ENCODE measurements at regions not wholly inside any gene's neighbourhood (a gene's known extent, or its start where the extent isn't known, plus 50 kb on each side); places are given as distances from the start of the nearest gene placed in this dataset.
"Not testable (repeated sequence)": the region's sequence is repeated elsewhere in the genome, so short reads cannot be mapped to it uniquely, and the experiment has no call there.

DNA sequence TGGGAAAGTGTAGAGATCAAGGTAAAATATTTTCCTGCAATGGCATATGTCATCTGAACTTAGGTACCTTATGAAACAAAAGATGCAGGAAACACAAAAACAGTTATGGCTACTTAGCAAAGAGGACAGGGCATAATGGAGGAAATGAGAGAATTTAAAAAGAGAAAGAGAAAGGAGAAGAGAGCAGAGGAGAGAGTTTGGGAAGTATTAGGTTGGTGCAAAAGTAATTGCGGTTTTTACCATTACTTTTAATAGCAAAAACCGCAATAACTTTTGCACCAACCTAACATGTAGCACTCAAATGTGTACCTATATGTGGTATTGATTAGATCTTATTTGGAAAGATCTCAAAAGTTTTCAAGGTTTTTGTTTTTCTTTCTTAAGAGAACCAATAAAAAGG lies 160.1 kb upstream of the ACTBL2 start:
- DNase-seq: no peak

DNA sequence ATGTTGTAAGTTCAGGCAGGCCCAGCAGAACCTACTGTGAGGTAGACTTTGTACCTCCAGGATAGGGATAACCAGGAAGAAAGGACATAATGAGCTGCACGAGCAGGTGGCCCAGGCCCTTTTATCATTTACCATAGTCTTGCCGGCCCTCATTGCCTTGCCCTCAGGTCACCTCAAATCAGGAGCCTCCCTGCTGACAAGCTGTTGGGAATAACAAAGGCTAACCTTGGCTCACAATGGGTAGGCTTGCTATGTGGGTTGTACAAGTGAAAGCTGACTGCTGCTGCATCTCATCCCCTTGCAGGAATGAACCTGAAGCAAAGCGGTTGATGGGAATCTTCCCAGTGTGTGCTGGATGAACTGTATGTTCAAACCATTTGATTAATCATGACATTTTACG lies 159.5 kb upstream of the ACTBL2 start:
- DNase-seq: no peak

DNA sequence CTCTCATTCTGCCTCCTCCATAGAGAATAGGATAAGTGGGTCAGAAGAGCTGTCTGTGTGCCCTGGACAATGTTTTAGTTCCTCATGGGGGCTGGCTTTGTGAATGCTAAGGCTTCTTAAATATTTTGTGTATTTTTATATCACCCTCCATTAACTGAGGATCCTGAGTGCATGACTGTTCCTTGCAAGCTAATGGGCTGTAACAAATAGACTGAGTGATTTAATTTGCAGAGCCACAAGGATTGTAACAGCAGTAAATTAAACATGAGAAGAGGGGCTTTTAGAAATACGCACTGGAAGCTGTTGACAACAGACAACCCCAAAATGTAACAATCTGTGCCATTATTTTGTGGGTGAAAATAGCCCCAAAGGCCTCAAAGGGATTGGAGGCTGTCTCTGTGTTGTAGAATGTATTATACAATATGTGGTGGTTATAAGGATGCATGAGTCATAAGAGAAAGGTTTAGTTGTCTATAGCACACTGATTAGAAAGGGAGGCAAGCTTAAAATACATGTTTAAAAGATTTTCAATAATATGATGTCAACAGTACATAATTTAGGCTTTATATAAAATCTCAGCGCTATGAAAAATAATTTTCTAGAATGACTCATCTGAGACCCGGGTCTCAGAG lies 152.7 kb upstream of the ACTBL2 start:
- DNase-seq: no peak

DNA sequence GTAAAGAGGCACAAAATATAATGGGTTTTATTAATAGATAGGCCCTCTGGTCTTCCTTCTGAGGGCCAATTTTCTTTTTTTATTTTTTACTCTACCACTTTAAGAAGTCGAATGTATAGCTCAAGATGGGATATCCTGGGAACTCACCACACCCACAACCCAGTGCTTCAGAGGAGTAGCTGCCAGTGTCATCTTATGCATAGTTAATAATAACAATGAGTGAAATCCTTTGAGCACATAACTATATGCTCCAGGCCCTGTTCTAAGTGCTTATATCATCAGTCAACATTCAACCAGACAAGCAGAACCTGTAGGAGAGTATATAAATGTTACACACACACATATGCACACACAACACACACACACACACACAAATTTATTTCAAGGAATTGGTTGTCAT lies 150.3 kb upstream of the ACTBL2 start:
- no peak for DNase-seq

DNA sequence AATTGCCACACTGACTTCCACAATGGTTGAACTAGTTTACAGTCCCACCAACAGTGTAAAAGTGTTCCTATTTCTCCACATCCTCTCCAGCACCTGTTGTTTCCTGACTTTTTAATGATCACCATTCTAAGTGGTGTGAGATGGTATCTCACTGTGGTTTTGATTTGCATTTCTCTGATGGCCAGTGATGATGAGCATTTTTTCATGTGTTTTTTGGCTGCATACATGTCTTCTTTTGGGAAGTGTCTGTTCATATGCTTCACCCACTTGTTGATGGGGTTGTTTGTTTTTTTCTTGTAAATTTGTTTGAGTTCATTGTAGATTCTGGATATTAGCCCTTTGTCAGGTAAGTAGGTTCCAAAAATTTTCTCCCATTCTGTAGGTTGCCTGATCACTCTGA lies 148.5 kb upstream of the ACTBL2 start:
- DNase-seq: not testable (repeated sequence)

DNA sequence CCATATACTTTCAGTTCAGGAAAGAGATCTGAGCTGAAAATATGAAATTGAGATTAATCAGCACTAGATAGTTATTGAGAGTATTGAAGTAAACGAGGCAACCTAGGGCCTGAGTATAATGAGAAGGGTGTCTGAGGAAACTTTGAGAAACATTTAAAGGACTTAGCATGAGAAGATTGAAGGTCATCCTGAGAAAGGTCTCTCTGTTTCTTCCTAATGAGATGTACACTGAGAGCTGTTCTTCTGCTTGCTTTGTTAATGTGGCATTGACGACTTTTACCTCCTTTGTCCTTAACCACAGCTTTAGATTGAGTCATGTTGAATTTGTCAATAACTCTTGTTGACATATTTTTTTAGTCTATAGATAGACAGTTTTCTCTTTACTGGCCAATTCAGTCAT lies 145.1 kb upstream of the ACTBL2 start:
- DNase-seq: no peak

DNA sequence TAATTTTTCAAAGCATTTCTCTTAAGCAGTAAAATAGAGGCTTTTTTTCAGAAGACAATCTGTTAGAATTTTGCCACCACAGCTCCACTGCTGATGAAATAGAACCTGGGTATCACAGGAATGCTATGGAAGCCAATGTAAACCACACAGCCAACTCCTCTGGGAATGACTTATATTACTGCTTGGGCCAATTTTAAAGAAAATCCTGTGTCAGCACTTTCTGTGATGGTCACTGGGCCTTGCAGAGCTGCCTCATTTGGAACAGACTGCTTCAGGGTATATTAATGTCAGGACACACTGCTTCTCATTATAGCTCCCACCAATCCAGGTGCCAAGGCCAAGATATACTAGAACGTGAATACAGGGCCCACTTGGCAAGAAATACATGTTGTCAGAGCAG lies 144.1 kb upstream of the ACTBL2 start:
- no peak for DNase-seq

DNA sequence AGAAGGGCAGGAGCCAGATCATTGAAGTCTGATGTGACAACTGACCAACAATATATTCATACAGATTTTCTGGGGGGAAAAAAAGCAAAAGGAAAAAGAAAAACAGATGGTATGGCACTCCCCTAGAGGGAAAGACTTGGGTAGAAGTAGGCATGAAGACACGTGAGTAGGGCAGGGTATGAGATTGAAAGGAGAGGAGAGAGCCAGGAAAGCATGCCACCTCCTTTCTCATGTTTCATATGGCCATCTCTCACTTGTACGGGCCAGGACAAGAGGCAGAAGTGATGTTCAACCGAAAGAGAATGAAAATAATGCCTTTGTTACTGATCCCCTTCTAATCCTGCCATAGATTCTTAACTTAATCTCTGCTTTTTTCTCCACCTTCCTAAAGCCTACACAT lies 139.0 kb upstream of the ACTBL2 start:
- DNase-seq: no peak

DNA sequence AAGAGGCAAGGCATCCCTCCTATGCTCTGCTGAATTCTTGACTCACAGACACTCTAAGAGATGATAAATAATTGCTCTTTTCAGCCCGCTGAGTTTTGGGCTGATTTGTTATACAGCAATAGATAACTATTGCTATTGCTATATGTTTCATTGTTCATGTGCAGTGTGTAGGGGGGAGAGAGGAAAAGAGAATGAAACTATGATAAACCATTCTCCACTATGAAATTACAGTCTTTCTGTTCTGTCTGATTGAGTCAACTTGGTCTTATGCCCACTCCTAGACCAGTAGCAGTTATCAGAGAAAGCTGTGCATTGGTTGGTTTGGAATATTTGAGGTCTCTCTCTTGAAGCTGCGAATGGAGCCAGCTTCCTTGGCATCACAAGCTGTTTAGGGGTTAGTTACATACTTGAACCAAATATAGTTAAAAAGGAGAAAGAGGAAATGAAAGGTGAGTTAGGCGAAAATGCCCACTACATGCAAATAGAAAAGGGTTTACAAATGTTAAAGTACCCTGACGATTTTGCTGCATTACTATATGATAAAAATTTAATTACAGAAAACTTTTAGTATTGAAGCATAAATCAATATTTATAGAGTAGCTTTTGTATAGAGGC lies 136.3 kb upstream of the ACTBL2 start:
- no peak for DNase-seq

DNA sequence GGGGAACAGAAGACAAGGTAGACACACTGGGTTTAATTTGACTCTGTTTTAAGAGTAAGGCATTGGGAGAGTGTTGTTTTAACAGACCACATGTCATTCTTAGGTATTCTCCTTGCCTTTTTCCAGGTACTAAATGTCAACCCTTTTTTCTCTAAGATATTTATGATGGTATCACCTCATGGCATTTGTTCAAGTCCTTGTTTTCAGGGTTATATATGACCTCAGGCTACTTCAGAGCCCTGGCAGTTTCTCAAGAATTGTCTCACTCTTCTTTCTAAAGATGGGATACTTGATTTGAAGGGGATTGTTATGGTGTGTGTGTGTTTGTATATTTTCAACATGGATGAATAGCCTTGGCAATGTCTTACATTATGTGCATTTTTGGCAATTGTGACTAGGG lies 131.1 kb upstream of the ACTBL2 start:
- no peak for DNase-seq

DNA sequence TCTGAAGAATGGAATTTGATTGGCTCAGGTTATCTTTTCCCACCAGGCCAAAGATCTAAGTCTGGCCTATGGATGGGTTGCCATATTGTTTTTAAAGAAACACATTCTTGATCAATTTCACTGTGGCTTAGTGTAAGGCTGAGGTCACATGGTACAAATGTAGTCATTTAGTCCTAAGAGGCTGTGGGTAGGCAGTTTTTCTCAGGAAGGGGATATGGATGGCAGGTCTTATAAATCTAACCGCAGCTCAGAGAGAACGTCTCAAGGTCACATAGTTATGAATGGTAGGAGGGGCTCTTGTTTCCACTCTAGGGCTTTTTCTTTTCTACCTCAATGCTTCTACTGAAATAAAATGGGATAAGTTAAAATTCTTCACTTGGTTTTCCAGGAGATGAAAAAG lies 128.6 kb upstream of the ACTBL2 start:
- no peak for DNase-seq

DNA sequence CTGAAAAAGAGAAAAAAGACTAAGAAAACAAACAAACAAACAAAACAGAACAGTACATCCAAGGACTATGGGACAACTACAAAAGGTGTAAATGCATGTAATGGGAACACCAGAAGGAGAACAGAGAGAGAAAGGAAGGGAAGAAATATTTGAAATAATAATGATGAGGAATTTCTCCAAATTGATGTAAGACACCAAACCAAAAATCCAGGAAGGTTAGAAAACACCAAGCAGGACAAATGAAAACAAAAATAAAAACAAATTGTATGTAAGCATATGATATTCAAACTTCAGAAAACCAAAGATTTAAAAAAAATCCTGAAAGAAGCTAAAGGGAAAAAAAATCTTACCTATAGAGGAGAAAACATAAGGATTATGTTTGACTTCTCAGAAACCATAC lies 125.9 kb upstream of the ACTBL2 start:
- no peak for DNase-seq

DNA sequence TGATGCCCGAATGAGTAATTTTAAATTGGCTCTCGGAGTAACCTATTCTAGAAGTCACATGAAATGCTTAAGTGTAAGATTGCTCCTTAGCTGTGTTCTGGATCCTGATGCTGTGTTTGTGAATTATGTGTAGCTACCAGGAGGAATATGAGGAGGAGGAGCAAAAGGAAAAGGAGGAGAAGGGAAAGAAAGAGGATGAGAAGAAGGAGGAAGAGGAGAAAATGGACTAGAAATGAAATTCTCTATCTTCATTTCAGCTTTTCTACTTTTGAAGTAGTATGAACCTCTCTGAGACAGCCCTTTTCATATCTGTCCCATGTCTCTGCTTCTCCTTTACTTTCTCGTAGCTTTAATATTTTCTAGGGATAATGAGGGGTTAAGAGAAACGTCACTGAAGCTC lies 119.4 kb upstream of the ACTBL2 start:
- no peak for DNase-seq

DNA sequence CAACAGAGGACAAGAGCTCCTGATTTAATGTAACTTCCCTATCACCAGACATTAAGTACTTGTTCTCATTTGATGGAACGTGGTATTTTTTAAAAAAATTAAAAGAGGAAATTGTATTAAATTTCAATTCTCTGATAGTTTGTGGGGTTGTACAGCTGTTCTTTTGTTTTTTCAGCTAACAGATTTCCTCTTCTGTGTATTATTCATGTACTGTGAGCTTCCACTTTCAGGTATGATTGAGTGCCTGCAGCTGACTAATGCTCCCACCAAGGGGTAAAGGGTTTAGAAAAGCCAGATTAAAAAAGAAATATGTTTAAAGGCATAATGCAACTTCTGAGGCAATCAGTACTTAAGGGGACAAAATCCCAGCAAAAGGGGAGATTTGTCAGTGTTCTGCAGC lies 117.7 kb upstream of the ACTBL2 start:
- DNase-seq: no peak

DNA sequence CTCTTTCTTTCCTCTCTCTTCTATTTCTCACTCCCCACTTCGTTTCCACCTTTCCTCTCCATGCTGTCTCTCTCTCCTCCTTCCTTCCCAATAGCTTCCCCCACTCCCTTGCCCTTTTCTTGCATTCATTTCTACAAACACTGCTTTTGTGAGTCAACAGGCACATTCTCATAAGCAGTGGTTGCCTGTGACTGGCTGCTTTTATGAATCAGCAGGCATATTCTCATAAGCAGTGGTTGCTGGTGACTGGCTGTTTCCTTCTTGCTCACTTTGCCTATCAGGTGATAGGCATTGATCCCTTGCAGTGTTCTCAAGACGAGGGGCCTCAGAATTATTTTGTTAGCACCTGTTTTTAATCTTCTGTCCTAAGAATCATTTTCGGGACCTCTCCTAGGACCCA lies 116.1 kb upstream of the ACTBL2 start:
- DNase-seq: no peak

DNA sequence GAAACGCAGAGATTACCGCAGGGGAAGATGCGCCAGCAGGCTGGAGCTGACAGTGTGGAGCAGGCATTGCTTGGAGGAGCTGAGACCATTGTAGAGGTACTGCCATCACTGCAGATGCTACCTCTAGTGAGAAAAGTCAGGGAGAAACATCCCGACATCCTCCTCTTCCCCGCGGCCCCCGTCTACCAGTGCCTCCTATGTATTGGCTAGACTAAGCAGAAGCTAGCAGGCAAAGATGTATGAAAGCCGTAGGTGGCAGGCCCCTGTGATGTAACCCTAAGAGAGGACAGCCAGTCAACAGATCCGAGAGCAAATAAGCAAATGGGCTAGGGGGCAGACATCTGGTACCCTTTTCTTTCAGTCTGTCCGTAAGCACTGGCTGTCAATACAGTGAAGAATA lies 115.5 kb upstream of the ACTBL2 start:
- DNase-seq: no peak

DNA sequence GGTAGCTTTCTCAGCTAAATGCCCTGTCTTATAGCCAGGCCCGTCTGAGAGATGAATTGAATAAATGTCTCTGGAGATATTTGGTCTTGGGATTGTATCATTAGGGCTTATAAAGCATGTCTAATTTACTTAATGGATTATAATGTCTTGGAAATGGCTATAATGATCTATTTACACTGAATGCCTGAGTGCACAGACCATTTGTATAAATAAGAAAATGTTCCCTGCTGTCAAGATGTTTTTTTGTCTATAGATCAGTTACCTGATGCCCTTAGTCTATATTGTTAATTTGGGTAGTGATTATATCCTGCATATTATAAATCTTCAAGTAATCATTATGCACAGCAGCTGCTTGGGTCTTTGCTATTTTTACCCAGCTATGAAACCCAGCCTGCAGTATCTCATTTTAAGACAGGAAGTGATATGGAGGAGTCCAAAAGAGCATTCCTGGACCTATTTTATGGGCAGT lies 112.9 kb upstream of the ACTBL2 start:
- no peak for DNase-seq

DNA sequence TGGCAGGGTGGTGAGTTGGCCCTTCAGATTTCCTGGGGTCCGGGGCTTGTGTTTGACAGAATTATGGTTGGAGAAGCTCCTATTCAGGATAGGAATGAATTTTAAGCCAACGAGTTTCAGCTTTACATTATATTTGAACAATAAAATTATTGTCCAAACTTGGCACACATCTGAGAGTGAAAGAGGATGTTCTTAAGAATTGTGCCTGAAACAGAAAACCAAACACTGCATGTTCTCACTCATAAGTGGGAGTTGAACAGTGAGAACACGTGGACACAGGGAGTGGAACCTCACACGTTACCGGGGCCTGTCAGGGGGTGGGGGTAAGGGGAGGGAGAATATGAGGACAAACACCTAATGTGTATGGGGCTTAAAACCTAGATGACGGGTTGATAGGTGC lies 111.8 kb upstream of the ACTBL2 start:
- no peak for DNase-seq

DNA sequence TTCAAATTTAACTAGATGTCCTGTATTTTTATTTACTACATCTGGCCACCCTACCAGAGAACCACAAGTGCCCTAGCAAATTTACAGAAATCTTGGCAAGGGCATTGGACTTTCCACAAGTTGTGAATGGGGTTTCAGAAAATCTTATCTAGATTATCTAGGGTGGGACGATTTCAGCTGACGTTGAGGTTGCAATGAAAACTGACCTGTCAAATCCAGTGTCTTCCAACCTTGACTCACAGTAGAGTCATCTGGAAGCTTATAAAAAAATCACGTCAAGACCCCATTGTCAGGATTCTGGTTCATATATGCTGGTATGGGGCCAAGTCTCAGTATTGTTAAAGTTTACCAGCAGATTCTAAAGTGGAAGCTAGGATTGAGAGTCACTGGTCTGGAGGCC lies 109.6 kb upstream of the ACTBL2 start:
- DNase-seq: no peak

DNA sequence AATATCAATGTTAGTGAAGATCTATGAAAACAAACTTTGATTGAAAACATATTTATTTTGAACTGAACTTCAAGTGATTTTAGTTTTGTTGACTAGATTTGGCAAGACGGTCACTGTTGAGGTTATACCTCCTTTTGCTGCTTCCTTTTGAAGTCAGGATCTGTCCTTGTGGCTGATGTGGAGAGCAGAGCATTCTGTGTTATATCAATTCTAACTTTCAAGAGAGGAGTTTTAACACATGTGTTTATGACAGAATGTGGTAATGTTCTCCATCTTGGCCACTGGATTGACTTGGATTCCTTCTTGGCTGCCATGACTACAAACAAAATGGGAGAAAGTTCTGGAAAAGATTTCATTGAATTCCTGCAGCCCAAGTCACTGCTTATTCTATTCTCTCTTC lies 104.0 kb upstream of the ACTBL2 start:
- DNase-seq: no peak

DNA sequence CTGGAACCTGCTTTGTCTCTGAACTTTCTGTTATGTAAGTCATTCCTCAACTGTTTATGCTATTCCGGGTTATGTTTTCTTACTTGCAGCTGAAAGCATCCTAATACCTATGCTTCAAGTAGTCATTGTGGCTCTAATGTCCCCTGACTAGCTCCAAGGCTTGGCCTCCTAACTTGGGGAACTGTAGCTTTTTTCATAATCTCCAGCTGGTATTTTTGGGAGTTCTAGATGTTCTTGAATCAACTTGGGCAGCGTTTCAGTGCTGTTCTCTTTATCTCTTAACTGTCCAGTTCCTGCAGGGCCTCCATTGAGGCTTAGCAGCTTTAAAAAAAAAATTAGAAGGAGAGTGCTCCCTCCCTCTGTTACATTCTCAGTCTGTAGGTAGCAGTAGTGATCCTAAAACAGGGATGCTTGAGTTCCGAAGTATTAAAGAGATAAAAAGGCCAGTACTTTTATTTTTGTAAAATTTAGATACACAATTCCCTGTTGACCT lies 100.0 kb upstream of the ACTBL2 start:
- DNase-seq: no peak

DNA sequence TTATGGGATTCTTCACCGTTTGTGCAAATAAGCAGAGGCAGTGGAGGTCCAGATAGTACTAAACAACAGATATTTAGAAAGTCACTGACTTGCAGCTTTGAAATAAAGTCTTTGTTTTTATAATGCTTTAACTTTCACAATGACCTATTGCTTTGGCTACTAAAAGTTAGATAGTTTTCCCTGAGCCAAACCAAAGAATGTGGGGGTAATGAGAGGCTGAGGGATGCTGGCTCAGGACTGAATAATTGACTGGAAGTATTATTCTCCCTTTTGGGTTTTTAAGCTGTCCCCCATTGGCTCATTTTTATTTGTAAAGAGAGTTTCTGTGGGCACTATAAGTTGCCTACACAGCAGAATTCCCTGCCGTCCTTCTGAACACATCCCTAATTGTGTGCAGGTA lies 99.2 kb upstream of the ACTBL2 start:
- DNase-seq: no peak

DNA sequence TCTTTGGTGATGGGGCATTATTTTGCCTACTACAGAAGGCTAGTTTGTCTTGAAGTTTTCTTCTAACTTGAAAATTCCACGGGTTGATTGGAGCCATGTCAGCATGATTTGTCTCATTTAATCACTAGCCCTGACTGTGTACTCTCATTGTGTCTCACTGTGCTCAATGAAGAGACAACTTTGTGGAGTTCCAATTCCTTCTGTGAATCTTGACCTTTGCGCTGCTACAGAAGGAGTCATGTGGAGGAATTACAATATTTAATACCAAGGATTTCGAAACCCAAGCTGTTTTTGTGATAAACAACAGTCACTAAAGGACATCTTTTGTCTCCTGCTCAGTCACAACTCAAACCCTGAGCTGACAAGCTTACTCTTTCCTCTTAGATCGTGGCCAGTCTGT lies 98.6 kb upstream of the ACTBL2 start:
- DNase-seq: no peak

DNA sequence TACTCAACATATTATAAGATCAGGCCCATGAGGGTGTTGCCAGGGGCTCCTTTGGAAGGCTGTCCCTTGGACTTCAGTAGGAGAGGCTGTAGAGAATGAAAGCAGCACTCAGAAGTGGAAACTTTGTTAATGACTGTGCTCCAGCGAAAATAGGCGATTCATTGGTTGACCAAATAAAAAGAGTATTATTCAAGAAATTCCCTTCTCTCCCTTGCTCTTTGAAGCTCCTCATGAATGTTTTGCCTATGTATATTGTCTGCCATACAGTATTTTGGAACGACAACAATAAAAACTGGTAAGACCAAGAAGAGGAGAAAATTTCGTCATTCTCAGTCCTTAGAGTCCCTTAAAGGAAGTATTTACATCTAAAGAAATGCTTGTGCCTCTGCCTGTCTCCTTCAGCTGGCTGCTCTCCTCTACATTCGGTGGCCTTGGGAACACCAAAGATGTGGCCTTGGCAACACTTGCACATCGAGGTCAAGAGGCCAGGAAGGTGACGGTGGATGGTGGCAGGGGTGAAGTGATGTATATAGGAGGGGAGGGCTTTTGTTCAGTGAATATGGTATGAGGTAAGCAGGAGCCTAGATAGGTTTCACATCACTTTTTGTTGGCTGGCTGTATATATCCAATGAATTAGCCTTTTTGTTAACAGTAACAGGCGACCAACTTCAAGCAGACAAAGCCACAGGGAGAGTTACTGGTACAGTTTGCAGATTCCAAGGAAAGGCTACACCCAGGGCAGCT lies 95.0 kb upstream of the ACTBL2 start:
- DNase-seq: no peak

Data from activated naive CD4-positive, alpha-beta T cell treated with Interleukin-2 at 50 U/mL for 16 hours (primary cell).